ENCODE measurements at regions not wholly inside any gene's neighbourhood (a gene's known extent, or its start where the extent isn't known, plus 50 kb on each side); places are given as distances from the start of the nearest gene placed in this dataset.

GRCh38 chr4:19941434-19941833, 310.3 kb upstream of the SLIT2 start:
- Histone ChIP-seq H3K27me3 (no peaks in the 10 kb centered on the region), H3K36me3 (no peaks in the 10 kb centered on the region), H3K4me1 (no peaks in the 10 kb centered on the region), H3K27ac (no peak overlapping the region), H3K9me3 (no peaks in the 10 kb centered on the region), H3K4me3 (no peak overlapping the region)
- TF ChIP-seq POLR2A (IDR thresholded peaks at IDR 0.05): no peak
- in situ Hi-C loops (cut with MboI; ENCODE audit: low pct_ligation_motif_present in 1 of 4, low pct_unique_long_range_greater_than_20kb in 1 of 4, low sequenced_read_pairs in 3 of 4): no loop called here
- intact Hi-C loops (cut with DNase I; ENCODE audit: low total_unique reads): no loop called here
- 56 to 75% methylated on average over 1 to 2 of the region's 2 CpGs for WGBS, 2 donors (ENCODE audit: low coverage in 1 of 2)
- no peak for DNase-seq

GRCh38 chr4:19940861-19941260, 310.8 kb upstream of the SLIT2 start:
- no peaks in the 10 kb centered on the region for H3K27me3 ChIP-seq
- intact Hi-C loops (cut with DNase I; ENCODE audit: low total_unique reads): no loop called here

GRCh38 chr4:19936476-19936875, 315.2 kb upstream of the SLIT2 start:
- Histone ChIP-seq H3K4me1 (no peaks in the 10 kb centered on the region), H3K9me3 (no peaks in the 10 kb centered on the region), H3K27ac (no peak overlapping the region), H3K27me3 (no peaks in the 10 kb centered on the region), H3K4me3 (no peak overlapping the region), H3K36me3 (no peaks in the 10 kb centered on the region)
- TF ChIP-seq POLR2A (IDR thresholded peaks at IDR 0.05) (no peak), CTCF (IDR thresholded peaks at IDR 0.05) (no peak), EP300 (IDR thresholded peaks at IDR 0.05; ENCODE audit: low read depth) (no peak), POLR2AphosphoS5 (IDR thresholded peaks at IDR 0.05) (no peak)
- intact Hi-C loops (cut with DNase I; ENCODE audit: low total_unique reads) (no loop called here), in situ Hi-C loops (cut with MboI; ENCODE audit: low pct_ligation_motif_present in 1 of 4, low pct_unique_long_range_greater_than_20kb in 1 of 4, low sequenced_read_pairs in 3 of 4) (no loop called here)
- WGBS, 2 donors (ENCODE audit: low coverage in 1 of 2): 44 to 51% methylated on average over 3 of the region's 3 CpGs
- DNase-seq: no peak

More at GRCh38 chr4:19940861-19941260, 310.8 kb upstream of the SLIT2 start:
- Histone ChIP-seq H3K4me3 (no peak overlapping the region), H3K27ac (no peak overlapping the region), H3K9me3 (no peaks in the 10 kb centered on the region), H3K36me3 (no peaks in the 10 kb centered on the region), H3K4me1 (no peaks in the 10 kb centered on the region)
- in situ Hi-C loops (cut with MboI; ENCODE audit: low pct_ligation_motif_present in 1 of 4, low pct_unique_long_range_greater_than_20kb in 1 of 4, low sequenced_read_pairs in 3 of 4): no loop called here
- no peak for TF ChIP-seq EP300 (IDR thresholded peaks at IDR 0.05; ENCODE audit: low read depth)
- TF ChIP-seq CTCF (IDR thresholded peaks at IDR 0.05): no peak
- no peak for TF ChIP-seq POLR2A (IDR thresholded peaks at IDR 0.05)
- no peak for TF ChIP-seq POLR2AphosphoS5 (IDR thresholded peaks at IDR 0.05)
- WGBS, 2 donors (ENCODE audit: low coverage in 1 of 2): 64 to 74% methylated on average over 1 of the region's 1 CpG
- no peak for DNase-seq

- no peaks in the 10 kb centered on the region for H3K9me3 ChIP-seq
- no peaks in the 10 kb centered on the region for H3K4me1 ChIP-seq
- TF ChIP-seq POLR2A (IDR thresholded peaks at IDR 0.05) (no peak), CTCF (IDR thresholded peaks at IDR 0.05) (no peak), EP300 (IDR thresholded peaks at IDR 0.05; ENCODE audit: low read depth) (no peak), POLR2AphosphoS5 (IDR thresholded peaks at IDR 0.05) (no peak)
- intact Hi-C loops (cut with DNase I; ENCODE audit: low total_unique reads) (no loop called here), in situ Hi-C loops (cut with MboI; ENCODE audit: low pct_ligation_motif_present in 1 of 4, low pct_unique_long_range_greater_than_20kb in 1 of 4, low sequenced_read_pairs in 3 of 4) (no loop called here)
- H3K36me3 ChIP-seq: no peaks in the 10 kb centered on the region
- H3K4me3 ChIP-seq: no peak overlapping the region
- no peak for DNase-seq
- no peak overlapping the region for H3K27ac ChIP-seq
- H3K27me3 ChIP-seq: no peaks in the 10 kb centered on the region
- 71 to 89% methylated on average over 3 of the region's 3 CpGs for WGBS, 2 donors (ENCODE audit: low coverage in 1 of 2)
Measured at GRCh38 chr4:19930742-19931141, 321.0 kb upstream of the SLIT2 start.

GRCh38 chr4:19927381-19927780, 324.3 kb upstream of the SLIT2 start:
- intact Hi-C loops (cut with DNase I; ENCODE audit: low total_unique reads) (no loop called here), in situ Hi-C loops (cut with MboI; ENCODE audit: low pct_ligation_motif_present in 1 of 4, low pct_unique_long_range_greater_than_20kb in 1 of 4, low sequenced_read_pairs in 3 of 4) (no loop called here)
- no peaks in the 10 kb centered on the region for H3K4me1 ChIP-seq
- H3K27ac ChIP-seq: no peak overlapping the region
- H3K4me3 ChIP-seq: no peak overlapping the region
- 80 to 81% methylated on average over 3 to 4 of the region's 4 CpGs for WGBS, 2 donors (ENCODE audit: low coverage in 1 of 2)
- TF ChIP-seq POLR2AphosphoS5 (IDR thresholded peaks at IDR 0.05) (no peak), CTCF (IDR thresholded peaks at IDR 0.05) (no peak), EP300 (IDR thresholded peaks at IDR 0.05; ENCODE audit: low read depth) (no peak), POLR2A (IDR thresholded peaks at IDR 0.05) (no peak)
- no peak for DNase-seq
- no peaks in the 10 kb centered on the region for H3K36me3 ChIP-seq
- H3K9me3 ChIP-seq: no peaks in the 10 kb centered on the region
- no peaks in the 10 kb centered on the region for H3K27me3 ChIP-seq

Measured in transverse colon (tissue), 4 donors.